Right atrium auricular region (tissue), 2 donors: ENCODE measurements at regions not wholly inside any gene's neighbourhood (a gene's known extent, or its start where the extent isn't known, plus 50 kb on each side); places are given as distances from the start of the nearest gene placed in this dataset.

Experiments
- DNase-seq: peaks from one replicate; pipeline ENCODE4 v3.0.0-alpha.2; 2019; ENCODE audit warnings: low spot score
- H3K27ac ChIP-seq, 2 donors: fragments of 200-600 bp; sonication (generic); 1 replicate in 1 of 2; 2 replicates in 1 of 2; pipeline ENCODE4 v1.5.1; 2016 to 2019
- H3K27me3 ChIP-seq, 2 donors: fragments of 200-600 bp; sonication (generic); one replicate each; pipeline versions ENCODE4 v1.5.1 to v1.6.0; 2017 to 2019
- H3K36me3 ChIP-seq: fragments of 200-600 bp; sonication (generic); one replicate; pipeline ENCODE4 v1.5.1; 2016
- H3K4me1 ChIP-seq, 2 donors: fragments of 200-600 bp; sonication (generic); one replicate each; pipeline versions ENCODE4 v1.5.1 to v1.6.0; 2017 to 2019
- H3K4me3 ChIP-seq, 2 donors: fragments of 200-600 bp; sonication (generic); 1 replicate in 1 of 2; 2 replicates in 1 of 2; pipeline ENCODE4 v1.5.1; 2017 to 2019; ENCODE audit warnings: mild to moderate bottlenecking in 1 of 2, moderate library complexity in 1 of 2
- H3K9me3 ChIP-seq, 2 donors: fragments of 200-600 bp; sonication (generic); one replicate each; pipeline ENCODE4 v1.5.1; 2019
- CTCF ChIP-seq, 2 donors: fragments of 200-600 bp; sonication (generic); IDR thresholded peaks; one replicate each; pipeline ENCODE4 v1.5.1; 2019; ENCODE audit warnings: antibody characterized with exemption in 2 of 2

DNA sequence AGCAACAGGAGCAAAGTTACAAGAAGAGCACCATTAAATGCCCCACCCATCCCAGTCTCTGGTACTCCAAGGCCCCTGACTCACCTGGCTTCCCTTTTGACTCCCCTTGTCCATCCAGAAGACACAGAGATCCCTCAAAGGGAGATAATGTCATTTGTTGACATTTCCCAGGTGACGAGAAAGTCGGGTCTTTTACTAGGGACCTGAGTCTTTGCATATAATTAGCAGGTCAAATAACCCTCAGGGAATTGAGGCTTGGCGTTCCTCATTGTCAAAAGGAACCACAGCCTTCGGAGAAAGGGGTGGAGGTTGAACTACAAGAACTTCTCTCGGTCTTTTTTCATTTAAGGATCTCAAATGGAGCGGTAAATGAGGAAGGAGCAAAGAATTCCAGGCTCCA, 133.2 kb downstream of the PROX1 start:
- Histone ChIP-seq H3K27ac (no peak overlapping the region), H3K4me3 (no peak overlapping the region), H3K27me3 (no peaks in the 10 kb centered on the region), H3K36me3 (no peaks in the 10 kb centered on the region), H3K9me3 (peaks cover 0 to 21% of the 10 kb centered on the region in 2 donors), H3K4me1 (no peaks in the 10 kb centered on the region)
- no peak for TF ChIP-seq CTCF (IDR thresholded peaks at IDR 0.05)
- DNase-seq: no peak

- H3K4me3 ChIP-seq: no peak overlapping the region
- peaks cover 0 to 20% of the 10 kb centered on the region in 2 donors for H3K9me3 ChIP-seq
- no peak overlapping the region for H3K27ac ChIP-seq
- H3K27me3 ChIP-seq: no peaks in the 10 kb centered on the region
- no peak for TF ChIP-seq CTCF (IDR thresholded peaks at IDR 0.05)
- no peaks in the 10 kb centered on the region for H3K36me3 ChIP-seq
- no peaks in the 10 kb centered on the region for H3K4me1 ChIP-seq
- no peak for DNase-seq
Measured at GRCh38 chr1:214122110-214122509, 134.3 kb downstream of the PROX1 start.

DNA sequence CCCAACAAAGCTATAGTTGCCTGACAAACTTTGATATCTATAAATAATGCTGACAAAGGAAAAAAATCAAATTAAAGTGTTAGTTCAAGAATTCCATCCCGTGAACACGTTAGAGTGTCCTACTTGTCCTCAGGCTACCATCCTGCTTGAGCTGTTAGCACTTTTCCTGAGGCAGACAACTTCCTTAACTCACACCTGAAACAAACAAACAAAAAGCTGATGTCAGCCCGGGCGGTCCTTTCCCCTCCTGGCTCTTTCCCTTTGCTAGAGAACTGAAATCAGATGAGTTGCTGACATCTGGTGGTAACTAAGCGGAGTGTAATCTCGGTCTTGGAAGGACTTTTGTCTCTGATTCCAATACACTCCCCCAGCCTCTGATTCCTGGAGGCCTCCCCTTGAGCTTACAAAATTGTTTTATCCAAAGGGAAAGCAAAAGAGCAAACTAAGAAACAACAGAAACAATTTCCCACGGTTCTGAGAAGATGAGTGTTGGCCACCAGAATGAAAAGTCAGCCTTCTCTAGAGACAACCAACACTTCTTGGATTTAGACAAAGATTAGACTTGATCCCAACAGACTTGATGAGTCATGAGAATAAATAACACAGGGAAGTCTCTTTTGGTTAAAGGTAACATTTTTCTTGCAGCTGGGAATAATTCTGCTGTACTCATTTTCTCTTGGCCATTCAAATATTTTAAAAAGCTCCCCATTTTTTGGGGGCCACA, 135.4 kb downstream of the PROX1 start:
- Histone ChIP-seq H3K36me3 (no peaks in the 10 kb centered on the region), H3K4me1 (no peaks in the 10 kb centered on the region), H3K9me3 (peaks cover 0 to 9% of the 10 kb centered on the region in 2 donors), H3K4me3 (no peak overlapping the region), H3K27me3 (no peaks in the 10 kb centered on the region), H3K27ac (no peak overlapping the region)
- TF ChIP-seq CTCF (IDR thresholded peaks at IDR 0.05): peak; percentile 48 to 72
- no peak for DNase-seq

DNA sequence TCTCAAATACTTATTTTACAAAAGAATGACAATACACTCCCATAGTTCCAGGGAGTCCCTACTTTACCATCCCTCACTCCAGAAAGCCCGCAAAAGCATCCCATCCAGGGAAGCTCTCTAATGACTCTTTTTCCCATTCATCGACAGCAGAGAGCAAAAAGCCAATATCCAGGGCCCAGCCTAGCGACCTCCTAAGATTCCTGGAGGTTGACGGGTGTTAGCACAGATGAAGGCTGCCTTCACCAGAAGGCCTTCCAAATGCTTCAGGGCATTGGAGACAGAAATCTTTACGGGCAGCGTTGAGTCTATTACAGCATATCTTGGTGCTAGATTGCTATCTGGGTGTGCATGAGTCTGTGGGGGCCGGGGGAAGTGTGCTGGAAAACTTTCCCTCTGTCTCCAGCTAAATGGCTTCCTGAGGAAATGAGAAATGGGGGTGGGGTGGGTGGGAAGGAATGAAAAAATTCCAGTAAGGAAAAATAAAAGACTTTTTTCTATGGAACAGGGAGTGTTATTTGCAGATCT, 136.6 kb downstream of the PROX1 start:
- H3K9me3 ChIP-seq: no peaks in the 10 kb centered on the region
- no peaks in the 10 kb centered on the region for H3K27me3 ChIP-seq
- no peaks in the 10 kb centered on the region for H3K4me1 ChIP-seq
- H3K27ac ChIP-seq: no peak overlapping the region
- no peak overlapping the region for H3K4me3 ChIP-seq
- no peak for TF ChIP-seq CTCF (IDR thresholded peaks at IDR 0.05)
- no peaks in the 10 kb centered on the region for H3K36me3 ChIP-seq
- no peak for DNase-seq

DNA sequence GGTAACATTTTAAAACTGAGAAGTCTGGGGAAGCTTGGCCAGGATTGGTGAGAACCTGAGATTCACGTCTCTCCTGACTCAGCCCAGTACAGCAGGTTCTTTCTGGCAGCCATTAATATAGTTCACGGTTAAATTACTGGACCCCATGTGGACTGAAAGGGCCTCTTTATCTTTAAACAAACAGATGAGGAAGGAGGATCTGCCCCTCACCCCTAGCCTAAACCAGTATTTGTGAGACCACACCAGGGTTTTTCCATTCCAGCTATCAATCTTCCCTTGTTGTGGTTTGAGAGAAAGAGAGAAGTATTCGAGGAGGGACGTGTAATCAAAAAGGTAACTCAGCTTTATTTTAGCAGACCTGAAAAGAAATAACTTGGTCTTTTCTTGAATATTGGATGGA, 137.1 kb downstream of the PROX1 start:
- no peaks in the 10 kb centered on the region for H3K36me3 ChIP-seq
- DNase-seq: no peak
- no peak overlapping the region for H3K4me3 ChIP-seq
- H3K4me1 ChIP-seq: no peaks in the 10 kb centered on the region
- no peaks in the 10 kb centered on the region for H3K27me3 ChIP-seq
- no peaks in the 10 kb centered on the region for H3K9me3 ChIP-seq
- no peak for TF ChIP-seq CTCF (IDR thresholded peaks at IDR 0.05)
- H3K27ac ChIP-seq: no peak overlapping the region

DNA sequence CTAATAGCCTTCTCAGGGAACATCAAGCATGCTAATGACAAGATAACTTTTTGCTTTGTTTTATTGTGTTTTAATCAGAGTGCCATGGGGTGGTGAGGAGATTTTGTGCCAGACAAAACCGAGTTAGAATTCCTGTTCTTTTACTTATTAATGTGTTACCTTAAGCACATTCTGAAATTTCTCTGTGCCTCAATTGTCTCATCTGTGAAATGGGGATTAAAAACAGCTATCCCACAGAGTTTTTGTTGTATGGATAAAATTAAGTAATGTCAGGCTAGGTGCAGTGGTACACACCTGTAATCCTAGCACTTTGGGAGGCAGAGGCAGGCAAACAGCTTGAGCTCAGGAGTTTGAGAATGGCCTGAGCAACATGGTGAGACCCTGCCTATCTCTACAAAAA, 138.0 kb downstream of the PROX1 start:
- no peak overlapping the region for H3K4me3 ChIP-seq
- no peak for TF ChIP-seq CTCF (IDR thresholded peaks at IDR 0.05)
- no peaks in the 10 kb centered on the region for H3K4me1 ChIP-seq
- no peaks in the 10 kb centered on the region for H3K27me3 ChIP-seq
- H3K36me3 ChIP-seq: no peaks in the 10 kb centered on the region
- no peak overlapping the region for H3K27ac ChIP-seq
- no peaks in the 10 kb centered on the region for H3K9me3 ChIP-seq
- DNase-seq: no peak
